Panc1 (cell line): ENCODE measurements at regions not wholly inside any gene's neighbourhood (a gene's known extent, or its start where the extent isn't known, plus 50 kb on each side); places are given as distances from the start of the nearest gene placed in this dataset.

Experiments used
- POLR2AphosphoS5 ChIP-seq: IDR thresholded peaks from 2 replicates; pipeline ENCODE4 v1.6.1; 2012; ENCODE audit warnings: mild to moderate bottlenecking, low read depth, low read length, moderate library complexity
- SIN3A ChIP-seq: IDR thresholded peaks from 2 replicates; pipeline ENCODE4 v1.6.1; 2012; ENCODE audit warnings: low read depth, mild to moderate bottlenecking, low read length, moderate library complexity, borderline replicate concordance; ENCODE audit not compliant: insufficient read depth
- TCF7L2 ChIP-seq: IDR thresholded peaks from 2 replicates; pipeline ENCODE4 v1.6.1; 2011; ENCODE audit warnings: mild to moderate bottlenecking, low read depth, low read length, inconsistent platforms
- TF ChIP-seq, protein P1 (sequence below): fragments of 450-650 bp; IDR thresholded peaks from 2 replicates; pipeline ENCODE4 v1.5.1; 2017; ENCODE audit warnings: mild to moderate bottlenecking
- TF ChIP-seq, protein P2 (sequence below), 2 experiments: IDR thresholded peaks; 2 replicates each; pipeline ENCODE4 v1.6.1; 2011 to 2012; ENCODE audit warnings: low read depth in 2 of 2, control low read depth in 1 of 2, low read length in 1 of 2, mild to moderate bottlenecking in 1 of 2, moderate library complexity in 1 of 2; ENCODE audit not compliant: insufficient read depth in 1 of 2

DNA sequence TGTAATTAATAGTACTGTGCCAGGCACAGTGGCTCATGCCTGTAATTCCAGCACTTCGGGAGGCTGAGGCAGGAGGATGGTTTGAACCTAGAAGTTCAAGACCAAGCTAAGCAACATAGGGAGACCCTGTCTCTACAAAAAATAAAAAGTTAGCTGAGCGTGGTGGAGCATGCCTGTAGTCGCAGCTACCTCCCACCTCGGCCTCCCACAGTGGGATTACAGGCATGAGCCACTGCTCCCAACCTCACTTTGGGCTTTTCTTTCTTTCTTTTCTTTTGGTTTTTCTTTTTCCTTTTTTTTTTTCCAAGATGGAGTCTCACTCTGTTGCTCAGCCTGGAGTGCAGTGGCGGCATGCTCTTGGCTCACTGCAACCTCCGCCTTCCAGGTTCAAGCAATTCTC is 137.8 kb downstream of the MRM1 start:
- TF ChIP-seq, protein P1, sequence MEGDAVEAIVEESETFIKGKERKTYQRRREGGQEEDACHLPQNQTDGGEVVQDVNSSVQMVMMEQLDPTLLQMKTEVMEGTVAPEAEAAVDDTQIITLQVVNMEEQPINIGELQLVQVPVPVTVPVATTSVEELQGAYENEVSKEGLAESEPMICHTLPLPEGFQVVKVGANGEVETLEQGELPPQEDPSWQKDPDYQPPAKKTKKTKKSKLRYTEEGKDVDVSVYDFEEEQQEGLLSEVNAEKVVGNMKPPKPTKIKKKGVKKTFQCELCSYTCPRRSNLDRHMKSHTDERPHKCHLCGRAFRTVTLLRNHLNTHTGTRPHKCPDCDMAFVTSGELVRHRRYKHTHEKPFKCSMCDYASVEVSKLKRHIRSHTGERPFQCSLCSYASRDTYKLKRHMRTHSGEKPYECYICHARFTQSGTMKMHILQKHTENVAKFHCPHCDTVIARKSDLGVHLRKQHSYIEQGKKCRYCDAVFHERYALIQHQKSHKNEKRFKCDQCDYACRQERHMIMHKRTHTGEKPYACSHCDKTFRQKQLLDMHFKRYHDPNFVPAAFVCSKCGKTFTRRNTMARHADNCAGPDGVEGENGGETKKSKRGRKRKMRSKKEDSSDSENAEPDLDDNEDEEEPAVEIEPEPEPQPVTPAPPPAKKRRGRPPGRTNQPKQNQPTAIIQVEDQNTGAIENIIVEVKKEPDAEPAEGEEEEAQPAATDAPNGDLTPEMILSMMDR = no peak
- no peak for TF ChIP-seq TCF7L2
- no peak for TF ChIP-seq SIN3A
- TF ChIP-seq POLR2AphosphoS5 = no peak
- TF ChIP-seq, protein P2, sequence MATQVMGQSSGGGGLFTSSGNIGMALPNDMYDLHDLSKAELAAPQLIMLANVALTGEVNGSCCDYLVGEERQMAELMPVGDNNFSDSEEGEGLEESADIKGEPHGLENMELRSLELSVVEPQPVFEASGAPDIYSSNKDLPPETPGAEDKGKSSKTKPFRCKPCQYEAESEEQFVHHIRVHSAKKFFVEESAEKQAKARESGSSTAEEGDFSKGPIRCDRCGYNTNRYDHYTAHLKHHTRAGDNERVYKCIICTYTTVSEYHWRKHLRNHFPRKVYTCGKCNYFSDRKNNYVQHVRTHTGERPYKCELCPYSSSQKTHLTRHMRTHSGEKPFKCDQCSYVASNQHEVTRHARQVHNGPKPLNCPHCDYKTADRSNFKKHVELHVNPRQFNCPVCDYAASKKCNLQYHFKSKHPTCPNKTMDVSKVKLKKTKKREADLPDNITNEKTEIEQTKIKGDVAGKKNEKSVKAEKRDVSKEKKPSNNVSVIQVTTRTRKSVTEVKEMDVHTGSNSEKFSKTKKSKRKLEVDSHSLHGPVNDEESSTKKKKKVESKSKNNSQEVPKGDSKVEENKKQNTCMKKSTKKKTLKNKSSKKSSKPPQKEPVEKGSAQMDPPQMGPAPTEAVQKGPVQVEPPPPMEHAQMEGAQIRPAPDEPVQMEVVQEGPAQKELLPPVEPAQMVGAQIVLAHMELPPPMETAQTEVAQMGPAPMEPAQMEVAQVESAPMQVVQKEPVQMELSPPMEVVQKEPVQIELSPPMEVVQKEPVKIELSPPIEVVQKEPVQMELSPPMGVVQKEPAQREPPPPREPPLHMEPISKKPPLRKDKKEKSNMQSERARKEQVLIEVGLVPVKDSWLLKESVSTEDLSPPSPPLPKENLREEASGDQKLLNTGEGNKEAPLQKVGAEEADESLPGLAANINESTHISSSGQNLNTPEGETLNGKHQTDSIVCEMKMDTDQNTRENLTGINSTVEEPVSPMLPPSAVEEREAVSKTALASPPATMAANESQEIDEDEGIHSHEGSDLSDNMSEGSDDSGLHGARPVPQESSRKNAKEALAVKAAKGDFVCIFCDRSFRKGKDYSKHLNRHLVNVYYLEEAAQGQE (IDR thresholded peaks at IDR 0.05; ENCODE audit: insufficient read depth in 1 of 2, low read depth in 2 of 2, low read length in 1 of 2) = no peak
